Gastroesophageal sphincter (tissue), 4 donors: ENCODE measurements at regions not wholly inside any gene's neighbourhood (a gene's known extent, or its start where the extent isn't known, plus 50 kb on each side); places are given as distances from the start of the nearest gene placed in this dataset.

ENCODE experiments used
- ATAC-seq: fragments of 150-250 bp; one replicate; pipeline ENCODE4 v1.9.1; 2016; ENCODE audit warnings: mild to moderate bottlenecking, moderate library complexity
- H3K27ac ChIP-seq, 4 donors: fragments of 200-600 bp; sonication (generic) in 3 of 4; 1 replicate in 3 of 4; 2 replicates in 1 of 4; pipeline ENCODE4 v1.5.1; 2016 to 2019
- H3K27me3 ChIP-seq: fragments of 200-600 bp; sonication (generic); one replicate; pipeline ENCODE4 v1.5.1; 2019
- H3K36me3 ChIP-seq, 2 donors: fragments of 200-600 bp; sonication (generic); one replicate each; pipeline ENCODE4 v1.5.1; 2019; ENCODE audit warnings: control low read depth in 1 of 2
- H3K4me1 ChIP-seq, 3 donors: fragments of 200-600 bp; sonication (generic); 1 replicate in 2 of 3; 2 replicates in 1 of 3; pipeline ENCODE4 v1.5.1; 2016 to 2019; ENCODE audit warnings: control low read depth in 2 of 3
- H3K4me3 ChIP-seq, 2 donors: fragments of 200-600 bp; sonication (generic); one replicate each; pipeline ENCODE4 v1.5.1; 2019; ENCODE audit warnings: mild to moderate bottlenecking in 1 of 2, moderate library complexity in 1 of 2
- H3K9me3 ChIP-seq, 3 donors: fragments of 200-600 bp; sonication (generic); one replicate each; pipeline ENCODE4 v1.5.1; 2017 to 2019; ENCODE audit warnings: control low read depth in 2 of 3
- EP300 ChIP-seq: sonication (generic); formaldehyde crosslinking; IDR thresholded peaks from one replicate; pipeline ENCODE4 v1.6.1; 2017; ENCODE audit warnings: antibody characterized with exemption, mild to moderate bottlenecking
- POLR2A ChIP-seq, 2 donors: fragments of 450-650 bp; IDR thresholded peaks; one replicate each; pipeline ENCODE4 v1.6.1; 2017; ENCODE audit warnings: antibody characterized with exemption in 2 of 2, mild to moderate bottlenecking in 2 of 2, moderate library complexity in 1 of 2
- POLR2AphosphoS5 ChIP-seq: sonication (generic); formaldehyde crosslinking; IDR thresholded peaks from one replicate; pipeline ENCODE4 v1.6.1; 2017; ENCODE audit warnings: antibody characterized with exemption
- WGBS, 2 donors: methylation state at CpG; one replicate each; pipeline ENCODE4 v1.1.5; 2018; ENCODE audit warnings: low coverage in 1 of 2; 5-methylcytosine and 5-hydroxymethylcytosine counted together
- TF ChIP-seq, protein P1 (sequence below), 4 experiments: fragments of 200-600 bp in 2 of 4; fragments of 450-650 bp in 2 of 4; sonication (generic) in 1 of 4; IDR thresholded peaks; one replicate each; pipeline ENCODE4 v1.5.1; 2017 to 2019; ENCODE audit warnings: antibody characterized with exemption in 4 of 4, mild to moderate bottlenecking in 2 of 4, moderate library complexity in 2 of 4

DNA sequence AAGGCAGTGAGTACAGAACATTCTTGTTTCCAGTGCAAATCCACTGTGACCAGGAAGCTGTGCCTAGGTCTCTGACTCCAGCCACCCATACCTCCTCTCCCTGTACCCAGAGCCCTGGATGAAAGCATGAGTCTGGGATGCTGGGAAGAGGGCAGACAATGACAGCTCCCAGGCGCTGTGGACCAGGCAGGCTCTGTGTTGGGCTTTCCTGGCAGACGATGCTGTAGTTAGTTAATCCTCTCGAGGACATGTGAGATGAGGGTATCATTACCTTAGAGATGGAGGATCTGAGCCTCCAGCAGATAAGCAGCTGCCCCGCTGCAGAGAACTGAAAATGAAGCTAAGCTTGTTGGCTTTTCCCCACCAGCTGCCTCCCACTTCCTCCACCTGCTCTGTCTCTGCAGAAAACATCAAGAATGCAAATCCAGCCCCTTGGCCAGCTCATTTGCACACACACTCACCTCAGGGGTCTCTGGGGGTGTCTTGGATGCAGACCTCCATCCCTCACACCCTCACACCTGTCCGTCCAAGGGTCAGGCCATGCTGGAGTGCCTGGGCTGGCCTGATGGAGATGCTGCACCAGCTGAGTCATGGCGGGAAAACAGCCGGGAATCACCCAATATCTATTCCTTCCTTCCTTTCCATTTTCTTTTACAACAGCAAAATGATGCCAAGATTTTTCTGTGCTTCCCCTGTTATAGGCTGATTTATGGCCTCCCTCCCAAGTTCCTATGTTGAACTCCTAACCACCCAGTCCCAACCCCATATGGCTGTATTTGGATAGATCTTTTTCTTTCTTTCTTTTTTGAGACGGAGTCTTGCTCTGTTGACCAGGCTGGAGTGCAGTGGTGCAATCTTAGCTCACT lies 94.9 kb upstream of the SEPTIN5 start:
- Histone ChIP-seq H3K4me3 (no peak overlapping the region), H3K36me3 (no peaks in the 10 kb centered on the region), H3K27me3 (peaks cover 90% of the 10 kb centered on the region), H3K9me3 (no peaks in the 10 kb centered on the region), H3K4me1 (peaks cover 0 to 6% (median 0%) of the 10 kb centered on the region in 3 donors), H3K27ac (no peak overlapping the region)
- WGBS, 2 donors = 59 to 86% methylated on average over 2 to 7 of the region's 8 CpGs
- no peak for ATAC-seq
- TF ChIP-seq POLR2A (IDR thresholded peaks at IDR 0.05) (no peak), EP300 (no peak), POLR2AphosphoS5 (no peak)
- TF ChIP-seq, protein P1, sequence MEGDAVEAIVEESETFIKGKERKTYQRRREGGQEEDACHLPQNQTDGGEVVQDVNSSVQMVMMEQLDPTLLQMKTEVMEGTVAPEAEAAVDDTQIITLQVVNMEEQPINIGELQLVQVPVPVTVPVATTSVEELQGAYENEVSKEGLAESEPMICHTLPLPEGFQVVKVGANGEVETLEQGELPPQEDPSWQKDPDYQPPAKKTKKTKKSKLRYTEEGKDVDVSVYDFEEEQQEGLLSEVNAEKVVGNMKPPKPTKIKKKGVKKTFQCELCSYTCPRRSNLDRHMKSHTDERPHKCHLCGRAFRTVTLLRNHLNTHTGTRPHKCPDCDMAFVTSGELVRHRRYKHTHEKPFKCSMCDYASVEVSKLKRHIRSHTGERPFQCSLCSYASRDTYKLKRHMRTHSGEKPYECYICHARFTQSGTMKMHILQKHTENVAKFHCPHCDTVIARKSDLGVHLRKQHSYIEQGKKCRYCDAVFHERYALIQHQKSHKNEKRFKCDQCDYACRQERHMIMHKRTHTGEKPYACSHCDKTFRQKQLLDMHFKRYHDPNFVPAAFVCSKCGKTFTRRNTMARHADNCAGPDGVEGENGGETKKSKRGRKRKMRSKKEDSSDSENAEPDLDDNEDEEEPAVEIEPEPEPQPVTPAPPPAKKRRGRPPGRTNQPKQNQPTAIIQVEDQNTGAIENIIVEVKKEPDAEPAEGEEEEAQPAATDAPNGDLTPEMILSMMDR (IDR thresholded peaks at IDR 0.05) = no peak

DNA sequence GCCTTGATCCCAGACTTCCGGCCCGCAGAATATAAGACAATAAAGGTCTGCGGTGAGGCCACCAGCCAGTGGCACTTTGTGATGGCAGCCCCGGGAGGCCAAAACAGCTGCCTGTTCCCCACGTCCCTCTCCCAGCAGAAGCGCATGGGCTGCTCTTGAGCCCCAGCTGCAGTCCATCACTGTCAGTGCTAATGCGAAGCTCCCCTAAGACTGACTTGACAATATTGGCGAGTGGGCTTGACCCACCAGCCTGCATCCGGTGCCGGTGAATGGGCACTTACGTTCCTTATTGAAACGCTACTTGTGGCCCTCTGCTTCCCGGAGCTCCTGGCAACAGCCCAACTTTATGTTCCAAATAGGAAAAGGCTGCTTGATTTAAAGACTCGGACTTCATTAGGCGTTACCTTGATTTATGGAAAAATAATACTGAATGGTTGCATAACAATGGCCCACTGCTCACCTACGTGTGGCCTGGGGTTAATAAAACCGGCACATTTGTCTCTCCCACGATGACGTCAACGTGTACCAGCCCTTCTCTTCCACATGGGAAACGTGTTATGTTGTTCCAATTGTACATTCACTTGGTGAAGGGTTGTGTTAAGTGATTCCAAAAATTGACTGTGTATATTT lies 93.4 kb upstream of the SEPTIN5 start:
- Histone ChIP-seq H3K27ac (peak overlapping the region in 3 of 4 donors; percentile 34 to 60 (median 38)), H3K4me3 (no peak overlapping the region), H3K27me3 (peaks cover 88% of the 10 kb centered on the region), H3K4me1 (peaks cover 0 to 6% (median 0%) of the 10 kb centered on the region in 3 donors), H3K9me3 (no peaks in the 10 kb centered on the region), H3K36me3 (no peaks in the 10 kb centered on the region)
- peak; percentile 68 for ATAC-seq
- 37 to 46% methylated on average over 9 to 12 of the region's 21 CpGs for WGBS, 2 donors
- no peak for TF ChIP-seq POLR2A (IDR thresholded peaks at IDR 0.05)
- no peak for TF ChIP-seq EP300
- TF ChIP-seq POLR2AphosphoS5 = no peak
- TF ChIP-seq, protein P1 (IDR thresholded peaks at IDR 0.05) = no peak

DNA sequence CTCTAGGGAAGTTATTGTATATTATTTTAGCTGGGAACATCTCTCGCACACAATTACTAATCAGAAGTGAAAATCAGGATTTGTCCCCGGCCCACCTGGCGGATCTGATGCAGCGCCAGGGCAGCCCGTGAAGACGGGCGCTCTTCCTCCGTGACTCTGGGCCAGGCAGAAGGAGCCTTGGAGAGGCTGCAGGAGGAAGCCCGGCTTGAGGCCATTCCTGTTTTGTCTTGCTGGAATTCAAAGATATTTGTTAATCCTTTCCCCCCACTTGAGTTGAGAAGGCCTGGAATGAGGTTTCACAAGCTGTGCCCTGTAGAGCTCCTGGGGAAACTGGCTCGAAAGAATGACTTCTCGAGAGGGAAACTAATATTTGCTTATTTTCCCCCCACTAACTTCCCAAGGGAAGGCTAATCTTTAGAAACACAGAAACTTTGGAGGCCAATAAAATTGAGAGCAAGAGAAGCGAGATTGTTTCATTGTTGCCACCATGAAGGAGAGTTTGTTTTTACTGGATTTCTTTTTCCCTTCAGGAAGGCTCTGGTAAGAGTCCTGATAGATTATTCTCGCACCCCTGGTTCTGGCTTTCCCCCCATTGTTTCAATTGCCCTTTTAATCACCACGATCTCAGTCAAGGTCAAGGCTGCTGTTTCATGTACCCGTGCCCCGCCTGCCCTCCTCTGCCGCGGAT lies 92.8 kb upstream of the SEPTIN5 start:
- H3K4me3 ChIP-seq = no peak overlapping the region
- H3K4me1 ChIP-seq = peaks cover 0 to 6% (median 0%) of the 10 kb centered on the region in 3 donors
- no peak for TF ChIP-seq POLR2A (IDR thresholded peaks at IDR 0.05)
- TF ChIP-seq POLR2AphosphoS5 = no peak
- TF ChIP-seq, protein P1 (IDR thresholded peaks at IDR 0.05) = no peak
- no peak for TF ChIP-seq EP300
- H3K36me3 ChIP-seq = no peaks in the 10 kb centered on the region
- H3K27ac ChIP-seq = peak overlapping the region in 3 of 4 donors; percentile 34 to 60 (median 38)
- peaks cover 90% of the 10 kb centered on the region for H3K27me3 ChIP-seq
- no peaks in the 10 kb centered on the region for H3K9me3 ChIP-seq
- peak; percentile 35 for ATAC-seq
- 73 to 83% methylated on average over 4 to 13 of the region's 18 CpGs for WGBS, 2 donors

DNA sequence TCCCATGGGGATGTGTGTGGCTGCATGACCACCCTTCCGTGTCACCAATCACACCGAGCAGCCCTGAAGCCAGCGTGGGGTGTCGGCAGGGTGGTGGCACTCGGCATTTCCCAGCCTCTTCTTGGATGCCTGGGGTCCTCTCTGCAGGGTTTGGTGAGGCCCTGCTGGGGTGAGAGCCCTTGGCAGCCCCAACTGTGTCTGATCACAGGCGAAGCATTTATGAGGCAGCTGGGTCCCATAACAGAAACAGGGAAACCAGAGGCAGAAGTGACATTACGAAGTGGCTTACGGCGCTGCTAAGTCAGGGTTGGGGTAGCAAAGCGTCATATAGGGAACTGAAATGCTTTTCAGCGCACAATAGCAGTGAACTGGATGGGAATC lies 92.3 kb upstream of the SEPTIN5 start:
- 61 to 83% methylated on average over 1 to 4 of the region's 11 CpGs for WGBS, 2 donors
- peak overlapping the region in 2 of 4 donors; percentile 34 to 60 for H3K27ac ChIP-seq

More for the DNA sequence above, 92.3 kb upstream of the SEPTIN5 start:
- peaks cover 96% of the 10 kb centered on the region for H3K27me3 ChIP-seq
- H3K36me3 ChIP-seq = no peaks in the 10 kb centered on the region
- TF ChIP-seq, protein P1 (IDR thresholded peaks at IDR 0.05) = no peak
- no peak for TF ChIP-seq EP300
- TF ChIP-seq POLR2AphosphoS5 = no peak
- TF ChIP-seq POLR2A (IDR thresholded peaks at IDR 0.05) = no peak
- no peaks in the 10 kb centered on the region for H3K9me3 ChIP-seq
- no peak for ATAC-seq
- H3K4me3 ChIP-seq = no peak overlapping the region
- H3K4me1 ChIP-seq = peaks cover 0 to 6% (median 0%) of the 10 kb centered on the region in 3 donors
